Osteoblast (primary cell): ENCODE measurements at regions not wholly inside any gene's neighbourhood (a gene's known extent, or its start where the extent isn't known, plus 50 kb on each side); places are given as distances from the start of the nearest gene placed in this dataset.

Source experiments
- DNase-seq: peaks from one replicate; pipeline ENCODE4 v3.0.0; 2011; ENCODE audit warnings: low spot score, mixed read lengths; ENCODE audit not compliant: insufficient read length; ENCODE audit errors: missing footprints
- H2AFZ ChIP-seq: 2 replicates; pipeline ENCODE4 v1.6.0; 2011; ENCODE audit warnings: mild to moderate bottlenecking, low read length
- H3K27ac ChIP-seq: 2 replicates; pipeline ENCODE4 v1.5.1; 2011; ENCODE audit warnings: mild to moderate bottlenecking, low read depth, low read length, moderate library complexity
- H3K27me3 ChIP-seq: 2 replicates; pipeline ENCODE4 v1.6.0; 2012; ENCODE audit warnings: mild to moderate bottlenecking, control low read depth, inconsistent platforms, low read length, moderate library complexity; ENCODE audit not compliant: insufficient read depth
- H3K36me3 ChIP-seq: 2 replicates; pipeline ENCODE4 v1.5.1; 2011; ENCODE audit warnings: mild to moderate bottlenecking, low read length, control low read depth, moderate library complexity; ENCODE audit not compliant: insufficient read depth
- H3K4me1 ChIP-seq: 2 replicates; pipeline ENCODE4 v1.5.1; 2011; ENCODE audit warnings: mild to moderate bottlenecking, low read length, control low read depth, moderate library complexity; ENCODE audit not compliant: insufficient read depth
- H3K4me2 ChIP-seq: 2 replicates; pipeline ENCODE4 v1.6.0; 2011; ENCODE audit warnings: mild to moderate bottlenecking, low read length; ENCODE audit not compliant: insufficient read depth
- H3K4me3 ChIP-seq: fragments of 200-600 bp; sonication (generic); 3 replicates; pipeline ENCODE4 v1.5.1; 2012; ENCODE audit warnings: mild to moderate bottlenecking, low read length, inconsistent platforms; ENCODE audit not compliant: insufficient read depth
- H3K79me2 ChIP-seq: 2 replicates; pipeline ENCODE4 v1.6.0; 2012; ENCODE audit warnings: mild to moderate bottlenecking, low read length, control low read depth, inconsistent platforms; ENCODE audit not compliant: insufficient read depth
- H3K9me3 ChIP-seq: 2 replicates; pipeline ENCODE4 v1.5.1; 2011; ENCODE audit warnings: low read depth, low read length, control low read depth
- H4K20me1 ChIP-seq: 2 replicates; pipeline ENCODE4 v1.6.0; 2012; ENCODE audit warnings: mild to moderate bottlenecking, low read length, control low read depth; ENCODE audit not compliant: insufficient read depth
- CTCF ChIP-seq: IDR thresholded peaks from 2 replicates; pipeline ENCODE4 v1.5.1; 2011; ENCODE audit warnings: mild to moderate bottlenecking, low read depth, low read length, moderate library complexity; ENCODE audit errors: extremely low read depth

GRCh38 chr10:63767138-63767801 lies 246.1 kb downstream of the REEP3 start:
- no peak for DNase-seq
- Histone ChIP-seq H3K79me2 (no peaks in the 10 kb centered on the region), H4K20me1 (no peaks in the 10 kb centered on the region), H3K4me3 (no peak overlapping the region), H3K4me1 (peaks cover 12% of the 10 kb centered on the region), H3K27ac (peak overlapping the region; percentile 48), H3K27me3 (no peaks in the 10 kb centered on the region), H3K36me3 (no peaks in the 10 kb centered on the region), H2AFZ (peak overlapping the region; percentile 58), H3K4me2 (peak overlapping the region; percentile 52), H3K9me3 (no peaks in the 10 kb centered on the region)
- peak; percentile 53 for TF ChIP-seq CTCF

GRCh38 chr10:63769367-63769766 lies 248.2 kb downstream of the REEP3 start:
- Histone ChIP-seq H3K9me3 (no peaks in the 10 kb centered on the region), H3K27me3 (peaks cover 6% of the 10 kb centered on the region), H3K4me3 (no peak overlapping the region), H2AFZ (no peak overlapping the region), H3K4me2 (no peak overlapping the region), H3K79me2 (no peaks in the 10 kb centered on the region), H4K20me1 (no peaks in the 10 kb centered on the region), H3K27ac (no peak overlapping the region), H3K36me3 (no peaks in the 10 kb centered on the region), H3K4me1 (peaks cover 12% of the 10 kb centered on the region)
- DNase-seq, result no peak
- TF ChIP-seq CTCF, result no peak

GRCh38 chr10:63770523-63770922 lies 249.3 kb downstream of the REEP3 start:
- Histone ChIP-seq H3K4me3 (no peak overlapping the region), H3K27ac (no peak overlapping the region), H3K36me3 (no peaks in the 10 kb centered on the region), H4K20me1 (no peaks in the 10 kb centered on the region), H3K4me2 (no peak overlapping the region), H3K4me1 (peaks cover 12% of the 10 kb centered on the region), H3K27me3 (peaks cover 10% of the 10 kb centered on the region), H3K9me3 (no peaks in the 10 kb centered on the region), H2AFZ (no peak overlapping the region), H3K79me2 (no peaks in the 10 kb centered on the region)
- TF ChIP-seq CTCF, result no peak
- no peak for DNase-seq

GRCh38 chr10:63772491-63772890 lies 251.3 kb downstream of the REEP3 start:
- Histone ChIP-seq H3K36me3 (no peaks in the 10 kb centered on the region), H3K27ac (no peak overlapping the region), H4K20me1 (no peaks in the 10 kb centered on the region), H3K4me2 (no peak overlapping the region), H3K4me3 (no peak overlapping the region), H3K27me3 (peaks cover 10% of the 10 kb centered on the region), H3K9me3 (no peaks in the 10 kb centered on the region), H2AFZ (no peak overlapping the region), H3K79me2 (no peaks in the 10 kb centered on the region), H3K4me1 (no peaks in the 10 kb centered on the region)
- no peak for DNase-seq
- no peak for TF ChIP-seq CTCF
